GM20431 (cell line): ENCODE measurements at regions not wholly inside any gene's neighbourhood (a gene's known extent, or its start where the extent isn't known, plus 50 kb on each side); places are given as distances from the start of the nearest gene placed in this dataset.
"Not testable (repeated sequence)": the region's sequence is repeated elsewhere in the genome, so short reads cannot be mapped to it uniquely, and the experiment has no call there.

ENCODE experiments used
- in situ Hi-C: fragments of 300-500 bp; cut with MseI, MboI; formaldehyde crosslinking; loops from one replicate; pipeline ENCODE4 v1.15.0; 2020; ENCODE audit warnings: low sequenced_read_pairs; ENCODE audit not compliant: unreplicated experiment

GRCh38 chr16:65745201-65745708, 621.2 kb upstream of the CDH5 start:
- in situ Hi-C loops: no loop called here

GRCh38 chr16:65744401-65744800, 622.1 kb upstream of the CDH5 start:
- in situ Hi-C loops: no loop called here

- in situ Hi-C loops: no loop called here
Measured at GRCh38 chr16:65743558-65743957, 621.7 kb upstream of the CDH11 start.

GRCh38 chr16:65740711-65741110, 618.8 kb upstream of the CDH11 start:
- in situ Hi-C loops: no loop called here

GRCh38 chr16:65739518-65739917, 617.7 kb upstream of the CDH11 start:
- in situ Hi-C loops: no loop called here

- in situ Hi-C loops: no loop called here
Measured at GRCh38 chr16:65737831-65738230, 616.0 kb upstream of the CDH11 start.

- in situ Hi-C loops: not testable (repeated sequence)
Measured at GRCh38 chr16:65735615-65736014, 613.8 kb upstream of the CDH11 start.

GRCh38 chr16:65733721-65734120, 611.9 kb upstream of the CDH11 start:
- in situ Hi-C loops: no loop called here

GRCh38 chr16:65731833-65732232, 610.0 kb upstream of the CDH11 start:
- in situ Hi-C loops: no loop called here

- in situ Hi-C loops: no loop called here
Measured at GRCh38 chr16:65728652-65729051, 606.8 kb upstream of the CDH11 start.

- in situ Hi-C loops: no loop called here
Measured at GRCh38 chr16:65728167-65728566, 606.3 kb upstream of the CDH11 start.

- in situ Hi-C loops: no loop called here
Measured at GRCh38 chr16:65727534-65728137, 605.8 kb upstream of the CDH11 start.

GRCh38 chr16:65725156-65725845, 603.4 kb upstream of the CDH11 start:
- in situ Hi-C loops: no loop called here

GRCh38 chr16:65722429-65722828, 600.6 kb upstream of the CDH11 start:
- in situ Hi-C loops: no loop called here

- in situ Hi-C loops: no loop called here
Measured at GRCh38 chr16:65717846-65718245, 596.0 kb upstream of the CDH11 start.

GRCh38 chr16:65716737-65717700, 595.2 kb upstream of the CDH11 start:
- in situ Hi-C loops: no loop called here

- in situ Hi-C loops: no loop called here
Measured at GRCh38 chr16:65713181-65713808, 591.4 kb upstream of the CDH11 start.

GRCh38 chr16:65710107-65710506, 588.2 kb upstream of the CDH11 start:
- in situ Hi-C loops: no loop called here

GRCh38 chr16:65704866-65705265, 583.0 kb upstream of the CDH11 start:
- in situ Hi-C loops: no loop called here

- in situ Hi-C loops: no loop called here
Measured at GRCh38 chr16:65702707-65703402, 581.0 kb upstream of the CDH11 start.
